ENCODE measurements at regions not wholly inside any gene's neighbourhood (a gene's known extent, or its start where the extent isn't known, plus 50 kb on each side); places are given as distances from the start of the nearest gene placed in this dataset.

DNA sequence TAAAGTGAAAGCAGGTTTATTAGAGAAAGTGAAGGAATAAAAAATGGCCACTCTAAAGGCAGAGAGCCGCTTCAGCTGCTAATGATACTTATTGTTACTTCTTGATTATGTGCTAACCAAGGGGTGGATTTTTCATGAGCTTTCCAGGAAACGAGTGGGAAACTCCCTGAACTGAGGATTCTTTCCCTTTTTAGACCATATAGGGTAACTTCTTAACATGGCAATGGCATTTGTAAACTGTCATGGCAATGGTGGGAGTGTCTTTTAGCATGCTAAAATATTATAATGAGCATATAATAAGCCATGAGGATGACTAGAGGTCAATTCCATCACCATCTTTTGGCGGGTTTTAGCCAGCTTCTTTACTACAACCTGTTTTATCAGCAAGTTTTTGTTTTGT lies 890.0 kb downstream of the UQCRFS1 start:
- POLR2A ChIA-PET (ENCODE audit: unreplicated experiment) = no interaction called here
- H4K20me1 ChIP-seq (ENCODE audit: insufficient read depth) = no peaks in the 10 kb centered on the region
- H3F3A ChIP-seq (ENCODE audit: insufficient read depth, low read depth) = no peaks in the 10 kb centered on the region
- no peak overlapping the region for H3K4me3 ChIP-seq
- CTCF ChIA-PET = no interaction called here
- H3K27ac ChIP-seq = no peak overlapping the region
- H3K36me3 ChIP-seq (ENCODE audit: low read depth) = no peaks in the 10 kb centered on the region
- H3K79me2 ChIP-seq (ENCODE audit: low read depth) = no peaks in the 10 kb centered on the region
- TF ChIP-seq, protein P1, sequence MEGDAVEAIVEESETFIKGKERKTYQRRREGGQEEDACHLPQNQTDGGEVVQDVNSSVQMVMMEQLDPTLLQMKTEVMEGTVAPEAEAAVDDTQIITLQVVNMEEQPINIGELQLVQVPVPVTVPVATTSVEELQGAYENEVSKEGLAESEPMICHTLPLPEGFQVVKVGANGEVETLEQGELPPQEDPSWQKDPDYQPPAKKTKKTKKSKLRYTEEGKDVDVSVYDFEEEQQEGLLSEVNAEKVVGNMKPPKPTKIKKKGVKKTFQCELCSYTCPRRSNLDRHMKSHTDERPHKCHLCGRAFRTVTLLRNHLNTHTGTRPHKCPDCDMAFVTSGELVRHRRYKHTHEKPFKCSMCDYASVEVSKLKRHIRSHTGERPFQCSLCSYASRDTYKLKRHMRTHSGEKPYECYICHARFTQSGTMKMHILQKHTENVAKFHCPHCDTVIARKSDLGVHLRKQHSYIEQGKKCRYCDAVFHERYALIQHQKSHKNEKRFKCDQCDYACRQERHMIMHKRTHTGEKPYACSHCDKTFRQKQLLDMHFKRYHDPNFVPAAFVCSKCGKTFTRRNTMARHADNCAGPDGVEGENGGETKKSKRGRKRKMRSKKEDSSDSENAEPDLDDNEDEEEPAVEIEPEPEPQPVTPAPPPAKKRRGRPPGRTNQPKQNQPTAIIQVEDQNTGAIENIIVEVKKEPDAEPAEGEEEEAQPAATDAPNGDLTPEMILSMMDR (conservative IDR thresholded peaks at IDR 0.05) = no peak
- TF ChIP-seq EZH2 (IDR thresholded peaks at IDR 0.05; ENCODE audit: low read depth) = no peak
- no peaks in the 10 kb centered on the region for H3K9me3 ChIP-seq (ENCODE audit: insufficient read depth, low read depth)
- H3K9me2 ChIP-seq (ENCODE audit: insufficient read depth) = no peaks in the 10 kb centered on the region
- H3K4me2 ChIP-seq = no peak overlapping the region
- intact Hi-C loops (cut with micrococcal nuclease; ENCODE audit: unreplicated experiment) = no loop called here
- no peaks in the 10 kb centered on the region for H3K27me3 ChIP-seq (ENCODE audit: insufficient read depth, low read depth)
- no peak overlapping the region for H2AFZ ChIP-seq
- no peak for DNase-seq
- no TSS peak for BruUV-seq (replicated peaks)
- no peaks in the 10 kb centered on the region for H3K4me1 ChIP-seq (replicated peaks; ENCODE audit: insufficient read depth)

DNA sequence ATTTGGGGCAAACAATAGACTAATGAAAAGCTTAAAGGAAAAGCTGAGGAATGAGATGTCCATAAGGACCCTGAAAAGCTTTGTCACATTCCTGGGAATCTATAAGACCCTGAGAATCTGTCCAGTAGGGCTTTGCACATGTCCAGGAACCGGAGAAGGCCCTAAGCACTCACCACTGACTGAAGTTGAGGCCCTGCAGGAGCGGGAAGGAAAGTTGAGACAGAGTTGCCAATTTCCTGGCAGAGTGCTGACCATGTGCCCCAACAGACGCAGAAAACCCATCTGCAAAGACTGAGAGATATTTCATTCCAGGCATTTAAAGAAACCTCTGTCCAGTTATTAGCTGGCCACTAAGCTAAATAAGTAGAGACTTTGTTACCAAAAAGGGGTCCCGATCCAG lies 890.5 kb downstream of the UQCRFS1 start:
- no peaks in the 10 kb centered on the region for H3K36me3 ChIP-seq (ENCODE audit: low read depth)
- H3K9me2 ChIP-seq (ENCODE audit: insufficient read depth) = no peaks in the 10 kb centered on the region
- intact Hi-C loops (cut with micrococcal nuclease; ENCODE audit: unreplicated experiment) = no loop called here
- H3K27me3 ChIP-seq (ENCODE audit: insufficient read depth, low read depth) = no peaks in the 10 kb centered on the region
- no peak for DNase-seq
- POLR2A ChIA-PET (ENCODE audit: unreplicated experiment) = no interaction called here
- no peak overlapping the region for H3K27ac ChIP-seq
- no peak overlapping the region for H3K4me3 ChIP-seq
- no peaks in the 10 kb centered on the region for H3K79me2 ChIP-seq (ENCODE audit: low read depth)
- BruUV-seq (replicated peaks) = no TSS peak
- no peak overlapping the region for H2AFZ ChIP-seq
- no peaks in the 10 kb centered on the region for H3F3A ChIP-seq (ENCODE audit: insufficient read depth, low read depth)
- no peaks in the 10 kb centered on the region for H3K4me1 ChIP-seq (replicated peaks; ENCODE audit: insufficient read depth)
- H3K9me3 ChIP-seq (ENCODE audit: insufficient read depth, low read depth) = no peaks in the 10 kb centered on the region
- H3K4me2 ChIP-seq = no peak overlapping the region
- TF ChIP-seq, protein P1 (conservative IDR thresholded peaks at IDR 0.05) = no peak
- TF ChIP-seq EZH2 (IDR thresholded peaks at IDR 0.05; ENCODE audit: low read depth) = no peak
- no peaks in the 10 kb centered on the region for H4K20me1 ChIP-seq (ENCODE audit: insufficient read depth)
- CTCF ChIA-PET = no interaction called here

DNA sequence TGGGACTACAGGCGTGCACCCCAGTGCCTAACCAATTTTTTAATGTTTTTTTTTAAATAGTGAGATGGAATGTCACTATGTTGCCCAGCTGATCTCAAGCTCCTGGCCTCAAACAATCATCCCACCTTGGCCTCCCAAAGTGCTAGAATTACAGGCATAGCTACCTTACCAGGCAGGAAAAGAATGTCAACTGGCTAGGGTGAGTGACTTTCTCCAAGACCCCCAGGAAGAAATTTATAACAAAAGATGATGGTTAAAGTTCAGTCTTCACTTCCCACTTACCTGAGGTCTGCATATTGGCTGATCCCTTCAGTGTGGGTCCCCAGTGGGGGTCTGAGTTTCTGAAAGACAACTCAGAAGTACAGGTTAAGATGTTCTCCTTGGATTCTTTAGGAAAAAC lies 893.0 kb downstream of the UQCRFS1 start:
- H3K27me3 ChIP-seq (ENCODE audit: insufficient read depth, low read depth) = no peaks in the 10 kb centered on the region
- no peaks in the 10 kb centered on the region for H3K79me2 ChIP-seq (ENCODE audit: low read depth)
- BruUV-seq (replicated peaks) = no TSS peak
- H3K36me3 ChIP-seq (ENCODE audit: low read depth) = no peaks in the 10 kb centered on the region
- no peaks in the 10 kb centered on the region for H4K20me1 ChIP-seq (ENCODE audit: insufficient read depth)
- no peaks in the 10 kb centered on the region for H3K4me1 ChIP-seq (replicated peaks; ENCODE audit: insufficient read depth)
- CTCF ChIA-PET = no interaction called here
- H3K9me3 ChIP-seq (ENCODE audit: insufficient read depth, low read depth) = no peaks in the 10 kb centered on the region
- no peak overlapping the region for H3K4me3 ChIP-seq
- POLR2A ChIA-PET (ENCODE audit: unreplicated experiment) = no interaction called here
- H3F3A ChIP-seq (ENCODE audit: insufficient read depth, low read depth) = no peaks in the 10 kb centered on the region
- no peak for DNase-seq
- TF ChIP-seq, protein P1 (conservative IDR thresholded peaks at IDR 0.05) = no peak
- no peak for TF ChIP-seq EZH2 (IDR thresholded peaks at IDR 0.05; ENCODE audit: low read depth)
- H3K27ac ChIP-seq = no peak overlapping the region
- H3K9me2 ChIP-seq (ENCODE audit: insufficient read depth) = no peaks in the 10 kb centered on the region
- no peak overlapping the region for H3K4me2 ChIP-seq
- H2AFZ ChIP-seq = no peak overlapping the region
- intact Hi-C loops (cut with micrococcal nuclease; ENCODE audit: unreplicated experiment) = no loop called here

Measured in PC-9 (cell line).